Peyer's patch (tissue), 4 donors: ENCODE measurements at regions not wholly inside any gene's neighbourhood (a gene's known extent, or its start where the extent isn't known, plus 50 kb on each side); places are given as distances from the start of the nearest gene placed in this dataset.

Experiments used
- POLR2A ChIP-seq, 2 donors: fragments of 450-650 bp; IDR thresholded peaks; one replicate each; pipeline ENCODE4 v1.5.1; 2017; ENCODE audit warnings: antibody characterized with exemption in 2 of 2, mild to moderate bottlenecking in 2 of 2, moderate library complexity in 2 of 2
- TF ChIP-seq, protein P1 (sequence below), 6 experiments: fragments of 450-650 bp in 4 of 6; fragments of 200-600 bp in 2 of 6; sonication (generic) in 1 of 6; IDR thresholded peaks; one replicate each; pipeline ENCODE4 v1.5.1; 2017 to 2019; ENCODE audit warnings: antibody characterized with exemption in 6 of 6, mild to moderate bottlenecking in 3 of 6, moderate library complexity in 1 of 6

DNA sequence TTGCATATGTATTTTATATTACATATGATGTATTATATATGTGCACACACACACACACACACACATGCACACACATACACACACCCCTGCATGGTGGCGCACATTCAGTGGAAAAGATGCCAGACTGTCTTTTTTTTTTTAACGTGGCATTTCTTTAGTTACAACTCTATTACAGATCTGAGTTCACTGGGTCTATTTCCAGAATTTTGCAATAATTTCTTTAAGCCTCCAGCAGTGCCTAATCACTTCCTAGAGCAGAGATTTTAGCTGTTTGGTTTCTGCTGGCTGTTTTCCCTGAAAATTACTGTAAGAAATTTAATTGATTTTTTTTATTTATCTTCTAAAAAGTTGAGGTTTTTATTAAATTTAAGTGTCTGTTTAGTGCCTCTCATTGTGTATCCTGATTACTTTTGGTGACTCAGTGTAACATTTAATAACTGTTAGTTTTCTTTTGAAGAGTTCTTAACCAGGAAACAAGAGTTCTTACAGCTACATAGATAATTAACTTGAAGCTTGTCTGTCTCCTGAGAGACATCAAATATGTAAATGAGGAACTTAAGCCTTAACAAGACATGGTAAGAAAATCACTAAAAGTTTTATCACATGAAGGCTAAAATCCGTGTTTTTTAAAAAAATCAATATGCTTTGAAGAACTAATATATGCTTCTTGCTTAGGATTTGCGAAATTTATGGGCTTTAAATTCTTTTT is 232.0 kb downstream of the MDFIC start:
- no peak for TF ChIP-seq POLR2A (IDR thresholded peaks at IDR 0.05)
- TF ChIP-seq, protein P1, sequence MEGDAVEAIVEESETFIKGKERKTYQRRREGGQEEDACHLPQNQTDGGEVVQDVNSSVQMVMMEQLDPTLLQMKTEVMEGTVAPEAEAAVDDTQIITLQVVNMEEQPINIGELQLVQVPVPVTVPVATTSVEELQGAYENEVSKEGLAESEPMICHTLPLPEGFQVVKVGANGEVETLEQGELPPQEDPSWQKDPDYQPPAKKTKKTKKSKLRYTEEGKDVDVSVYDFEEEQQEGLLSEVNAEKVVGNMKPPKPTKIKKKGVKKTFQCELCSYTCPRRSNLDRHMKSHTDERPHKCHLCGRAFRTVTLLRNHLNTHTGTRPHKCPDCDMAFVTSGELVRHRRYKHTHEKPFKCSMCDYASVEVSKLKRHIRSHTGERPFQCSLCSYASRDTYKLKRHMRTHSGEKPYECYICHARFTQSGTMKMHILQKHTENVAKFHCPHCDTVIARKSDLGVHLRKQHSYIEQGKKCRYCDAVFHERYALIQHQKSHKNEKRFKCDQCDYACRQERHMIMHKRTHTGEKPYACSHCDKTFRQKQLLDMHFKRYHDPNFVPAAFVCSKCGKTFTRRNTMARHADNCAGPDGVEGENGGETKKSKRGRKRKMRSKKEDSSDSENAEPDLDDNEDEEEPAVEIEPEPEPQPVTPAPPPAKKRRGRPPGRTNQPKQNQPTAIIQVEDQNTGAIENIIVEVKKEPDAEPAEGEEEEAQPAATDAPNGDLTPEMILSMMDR (IDR thresholded peaks at IDR 0.05), result no peak
